Stimulated activated CD4-positive, alpha-beta T cell treated with anti-CD3 and anti-CD28 coated beads, TNF-alpha, amount 100 ng/mL, for 1 hour (primary cell): ENCODE measurements at regions not wholly inside any gene's neighbourhood (a gene's known extent, or its start where the extent isn't known, plus 50 kb on each side); places are given as distances from the start of the nearest gene placed in this dataset.

Experiments
- DNase-seq, 3 donors: peaks; one replicate each; pipeline ENCODE4 v3.0.0-alpha.2; 2020; ENCODE audit warnings: low read depth in 3 of 3, low spot score in 1 of 3

GRCh38 chr17:55635253-55635914 is 87.3 kb downstream of the TMEM100 start:
- no peak for DNase-seq

DNA sequence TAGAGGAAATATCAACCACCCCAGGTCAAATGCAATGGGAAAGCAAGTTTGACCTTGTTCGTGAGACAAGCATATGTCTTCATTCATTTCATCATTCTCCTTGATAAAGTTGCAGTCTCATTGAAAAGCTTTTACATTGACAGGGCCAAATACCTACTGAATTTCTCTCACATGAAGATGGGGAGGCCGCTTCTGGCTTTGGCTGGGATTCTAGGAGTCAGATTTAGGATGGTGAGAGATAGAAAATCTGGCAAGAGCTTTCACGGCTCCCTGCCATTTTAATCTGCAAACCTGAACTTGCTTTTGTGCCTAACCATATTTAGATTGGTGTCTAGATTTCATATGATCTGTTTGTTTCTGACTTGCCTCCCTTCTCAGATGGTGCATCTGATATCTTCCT is 88.0 kb downstream of the TMEM100 start:
- DNase-seq = no peak

DNA sequence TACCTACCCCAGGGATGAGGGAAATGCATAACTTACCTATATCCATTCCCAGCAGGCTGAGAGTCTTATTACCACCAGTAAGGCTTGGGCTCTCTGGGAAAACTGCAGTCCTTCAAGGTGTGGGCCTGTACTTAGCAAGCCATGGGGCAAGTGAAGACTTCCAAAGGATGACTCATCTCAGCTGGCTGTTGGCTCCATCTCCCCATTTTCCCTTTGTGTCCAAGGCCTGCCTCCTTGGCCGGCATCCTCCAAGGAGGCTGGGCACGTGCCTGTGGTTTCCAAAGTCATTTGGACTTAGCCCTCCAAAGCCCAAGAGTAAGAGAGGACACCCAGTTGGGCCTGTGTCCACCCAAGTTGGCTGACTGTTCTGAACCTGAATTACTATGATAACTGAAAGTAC is 89.8 kb downstream of the TMEM100 start:
- no peak for DNase-seq

GRCh38 chr17:55632236-55632635 is 90.4 kb downstream of the TMEM100 start:
- DNase-seq = no peak

DNA sequence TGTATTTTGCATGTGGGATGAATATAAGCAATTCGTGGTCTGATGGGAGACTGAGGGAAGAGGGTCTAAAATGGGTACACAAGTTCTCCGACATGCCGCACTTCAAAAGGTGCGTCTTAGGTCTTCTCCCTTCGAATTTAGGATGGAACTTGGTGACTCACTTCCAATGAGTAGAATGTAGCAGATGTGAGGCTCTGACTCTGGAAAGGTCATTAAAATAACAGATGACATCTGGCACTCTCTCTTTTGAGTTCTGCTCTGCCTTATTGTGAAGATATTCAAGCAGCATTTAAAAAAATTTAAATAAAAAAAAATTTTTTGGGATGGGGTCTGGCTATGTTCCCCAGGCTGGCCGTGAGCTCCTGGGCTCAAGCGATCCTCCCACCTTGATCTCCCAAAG is 92.7 kb downstream of the TMEM100 start:
- no peak for DNase-seq

GRCh38 chr17:55625521-55625920 is 97.1 kb downstream of the TMEM100 start:
- DNase-seq = no peak

DNA sequence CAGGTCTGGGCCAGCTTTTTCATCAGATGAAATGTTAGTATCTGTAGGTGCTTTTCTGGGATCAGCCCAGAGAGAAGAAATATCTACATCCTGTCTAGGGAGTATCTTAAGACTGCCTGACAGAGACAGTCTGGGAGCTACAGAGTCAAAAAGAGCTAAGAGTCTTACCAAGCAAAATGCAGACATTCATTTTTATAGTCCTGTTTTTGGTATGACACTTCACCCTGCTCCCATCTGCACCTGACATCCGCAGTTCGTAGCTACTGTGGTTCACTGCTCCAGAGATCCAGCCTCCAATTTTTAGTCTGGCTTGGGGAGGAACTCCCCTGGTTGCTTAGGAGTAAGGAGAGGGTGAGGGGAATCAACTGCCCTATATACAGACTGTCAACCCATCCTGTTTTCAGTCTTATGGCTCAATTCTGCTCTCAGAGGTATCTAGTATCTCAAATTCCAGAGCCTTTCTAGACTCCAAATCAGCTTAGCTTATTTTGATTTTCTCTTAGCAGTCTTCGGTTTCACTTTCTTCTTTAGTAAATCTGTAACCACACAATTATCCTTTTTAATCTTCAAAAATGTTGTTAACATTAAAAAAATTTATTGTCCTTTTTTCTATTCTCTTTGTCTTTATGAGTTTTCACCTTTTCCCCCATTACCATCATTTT is 97.8 kb downstream of the TMEM100 start:
- DNase-seq = no peak

GRCh38 chr17:55622547-55622946 is 100.1 kb downstream of the TMEM100 start:
- DNase-seq = no peak

DNA sequence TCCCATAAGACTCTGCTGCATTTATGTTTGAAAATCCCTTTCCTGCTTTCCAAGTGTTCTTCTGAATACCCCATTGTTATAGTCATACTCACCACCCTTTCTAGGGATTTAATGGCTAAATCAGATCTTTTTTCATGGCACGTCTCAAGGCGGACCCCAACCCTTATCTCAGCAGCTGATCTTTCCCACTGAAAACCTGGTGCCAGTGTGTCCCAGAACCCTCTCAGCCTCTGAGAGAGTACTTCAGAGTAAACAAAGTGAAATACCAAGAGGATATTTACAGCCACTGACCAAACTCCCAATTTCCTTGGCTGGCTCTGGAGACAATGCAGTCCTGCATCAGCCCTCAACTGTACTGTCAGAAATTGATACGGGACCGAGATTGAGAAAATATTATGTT is 101.7 kb downstream of the TMEM100 start:
- DNase-seq = no peak

GRCh38 chr17:55620023-55620422 is 102.6 kb downstream of the TMEM100 start:
- no peak for DNase-seq

GRCh38 chr17:55617441-55617840 is 105.2 kb downstream of the TMEM100 start:
- no peak for DNase-seq

DNA sequence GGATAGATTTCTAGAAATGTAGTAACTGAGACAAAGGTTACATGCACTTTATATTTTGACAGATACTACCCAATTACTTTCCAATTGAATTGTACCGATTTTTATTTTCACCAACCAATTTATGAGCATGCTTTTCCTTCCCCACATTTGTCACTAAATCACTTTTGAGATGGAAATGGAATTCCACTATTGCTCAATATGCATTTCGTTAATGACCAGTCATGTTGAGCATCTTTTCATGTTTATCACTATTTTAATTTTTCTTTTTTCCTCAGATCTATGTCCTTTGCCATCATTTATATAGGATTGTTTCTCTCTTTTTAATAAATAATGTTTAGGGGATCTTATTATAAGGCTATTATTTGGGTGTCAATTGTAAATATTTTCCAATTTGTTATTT is 102.8 kb upstream of the SMIM36 start:
- DNase-seq = no peak

DNA sequence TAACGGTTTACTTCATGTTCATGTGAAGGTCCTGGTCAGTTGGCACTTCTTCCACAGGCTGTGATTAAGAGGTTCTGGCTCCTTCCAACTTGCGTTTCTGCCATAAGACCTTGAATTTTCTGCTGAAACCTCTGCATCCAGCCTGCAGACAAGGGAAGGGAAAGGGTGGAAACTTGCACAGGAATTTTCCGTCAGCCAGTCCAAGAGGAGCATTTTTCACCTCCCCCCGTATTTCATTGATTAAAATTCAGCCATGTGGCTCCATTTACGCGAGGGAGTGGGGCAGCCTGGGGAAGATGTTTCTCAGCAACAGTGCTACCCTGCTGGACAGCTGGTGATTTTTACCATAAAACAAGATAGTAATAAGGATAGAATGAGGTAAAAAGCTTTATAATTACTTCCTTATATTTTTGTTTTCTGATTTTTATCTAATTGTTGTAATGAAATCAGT is 101.5 kb upstream of the SMIM36 start:
- DNase-seq = no peak

- no peak for DNase-seq
Measured at GRCh38 chr17:55607731-55608341, 96.6 kb upstream of the SMIM36 start.

DNA sequence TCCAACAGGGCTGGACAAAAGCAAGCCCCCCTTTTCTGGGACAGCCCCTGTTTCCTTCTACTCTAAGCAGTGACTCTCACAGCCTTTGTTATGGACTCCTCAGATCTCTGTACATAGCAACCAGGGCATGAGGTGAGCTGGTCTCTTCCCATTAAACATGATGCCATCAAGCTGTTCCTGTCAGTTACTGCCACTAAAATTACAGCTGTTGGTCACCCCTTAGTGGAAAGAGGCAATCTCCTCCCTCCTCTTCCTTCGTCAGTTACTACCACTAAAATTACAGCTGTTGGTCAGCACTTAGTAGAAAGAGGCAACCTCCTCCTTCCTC is 95.2 kb upstream of the SMIM36 start:
- no peak for DNase-seq

DNA sequence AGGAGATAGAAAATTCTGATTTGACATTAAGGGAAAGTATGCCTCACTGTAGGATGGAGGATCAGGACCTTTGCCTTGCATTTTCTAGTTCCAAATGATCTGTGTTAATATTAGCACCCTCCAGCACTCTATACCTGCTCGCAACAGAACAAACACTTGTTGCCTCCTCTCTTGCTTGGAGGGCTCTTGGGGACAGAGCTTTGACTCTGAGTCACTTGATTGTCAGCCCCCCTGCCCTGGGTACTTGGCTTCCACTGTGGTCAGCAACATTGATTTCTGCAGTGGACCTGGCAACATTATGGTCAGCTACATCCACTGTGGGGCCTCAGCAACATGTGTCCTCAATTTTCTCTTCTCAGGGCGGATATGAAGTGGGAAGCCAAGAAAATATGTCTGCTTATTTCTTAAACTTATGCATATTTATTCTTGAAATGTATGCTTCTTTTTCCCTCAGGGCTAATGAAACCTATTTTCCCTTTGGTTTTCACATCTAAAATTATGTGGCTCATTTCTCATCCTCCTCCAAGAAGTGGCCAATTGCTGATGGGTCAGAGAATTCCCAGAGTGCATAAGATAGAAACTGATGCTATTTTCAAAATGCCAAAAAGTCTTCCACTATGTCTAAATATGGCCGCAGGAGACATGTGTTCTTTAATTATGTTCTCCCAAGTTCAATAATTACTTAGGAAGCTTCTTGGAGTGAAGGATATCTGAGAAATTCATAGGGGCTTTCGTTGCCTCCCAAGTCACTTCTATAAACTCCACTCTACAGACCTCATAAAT is 94.6 kb upstream of the SMIM36 start:
- DNase-seq = no peak

GRCh38 chr17:55601874-55602364 is 90.7 kb upstream of the SMIM36 start:
- no peak for DNase-seq

DNA sequence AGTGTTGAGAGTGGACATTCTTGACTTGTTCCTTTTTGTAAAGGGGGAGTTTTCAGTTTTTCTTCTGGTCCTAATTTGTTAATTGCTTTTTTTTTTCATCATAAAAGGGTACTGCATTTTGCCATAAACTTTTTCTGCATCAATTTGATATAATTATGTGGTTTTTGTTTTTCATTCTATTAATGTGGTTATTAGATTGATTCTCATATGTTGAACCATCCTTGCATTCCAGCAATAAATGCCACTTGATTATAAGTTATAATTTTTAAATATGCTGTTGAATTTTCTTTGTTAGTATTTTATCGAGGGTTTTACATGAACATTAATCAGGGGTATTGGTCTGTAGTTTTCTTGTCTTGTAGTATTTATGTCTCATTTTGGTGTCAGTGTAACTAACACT is 87.2 kb upstream of the SMIM36 start:
- DNase-seq = no peak

DNA sequence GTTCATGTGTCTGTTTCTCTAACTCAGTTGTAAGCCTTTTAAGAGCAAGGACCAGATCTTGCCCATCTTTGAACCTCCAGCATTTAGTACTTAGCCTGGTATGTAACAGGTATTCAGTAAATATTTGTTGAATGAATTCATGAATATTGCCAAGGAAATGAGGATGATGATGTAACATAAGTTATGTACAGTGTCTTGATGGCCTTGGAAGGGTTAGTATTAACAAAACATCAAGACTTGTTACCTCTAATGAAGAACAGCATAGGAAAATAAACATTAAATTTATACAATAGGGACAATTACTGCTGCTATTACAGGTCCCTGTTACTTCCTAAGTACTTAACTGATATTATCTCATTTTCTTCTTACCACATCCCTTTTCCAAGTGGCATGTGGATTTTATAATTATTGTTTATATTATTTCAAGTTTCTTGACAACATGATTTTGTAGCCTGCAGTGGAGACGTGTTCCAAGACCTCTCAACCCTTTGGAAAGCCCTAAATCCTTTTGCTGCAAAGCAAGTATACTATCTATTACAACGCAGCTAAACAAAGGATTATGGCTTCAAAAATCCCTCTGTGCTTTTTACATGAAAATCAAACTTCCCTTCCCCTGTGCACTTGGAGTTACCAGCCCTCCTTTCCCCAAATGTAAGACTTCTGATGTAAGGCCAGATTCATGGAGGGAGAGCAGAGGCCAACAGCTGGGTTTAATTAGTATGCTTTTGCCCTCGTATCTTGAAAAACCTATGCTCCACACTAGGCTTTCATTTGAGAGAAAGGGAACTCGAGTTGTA is 77.4 kb upstream of the SMIM36 start:
- DNase-seq = no peak

GRCh38 chr17:55587608-55588139 is 76.4 kb upstream of the SMIM36 start:
- DNase-seq = no peak

DNA sequence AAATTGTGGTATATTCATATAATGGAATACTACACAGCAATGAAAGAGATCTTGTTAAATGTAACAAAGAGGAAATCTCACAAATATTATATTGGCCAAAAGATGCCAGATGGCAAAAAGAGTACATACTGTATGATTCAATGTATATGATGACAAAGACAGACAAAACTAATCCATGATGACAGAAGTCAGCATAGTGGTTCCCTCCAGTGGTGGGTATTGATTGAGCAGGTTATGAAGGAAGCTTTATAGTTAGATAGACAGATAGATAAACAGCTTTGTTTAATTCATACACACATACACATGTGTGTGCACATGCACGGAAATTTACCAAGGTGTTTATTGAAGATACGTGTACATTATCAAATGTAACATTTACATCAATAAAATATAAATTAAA is 74.4 kb upstream of the SMIM36 start:
- no peak for DNase-seq
